D341Med (cell line): ENCODE measurements at regions not wholly inside any gene's neighbourhood (a gene's known extent, or its start where the extent isn't known, plus 50 kb on each side); places are given as distances from the start of the nearest gene placed in this dataset.
A peak's percentile ranks its signal among the peaks of the same experiment; 100 is the strongest.

ENCODE experiments used
- DNase-seq: peaks from one replicate; pipeline ENCODE4 v3.0.0; 2012; ENCODE audit warnings: low spot score

DNA sequence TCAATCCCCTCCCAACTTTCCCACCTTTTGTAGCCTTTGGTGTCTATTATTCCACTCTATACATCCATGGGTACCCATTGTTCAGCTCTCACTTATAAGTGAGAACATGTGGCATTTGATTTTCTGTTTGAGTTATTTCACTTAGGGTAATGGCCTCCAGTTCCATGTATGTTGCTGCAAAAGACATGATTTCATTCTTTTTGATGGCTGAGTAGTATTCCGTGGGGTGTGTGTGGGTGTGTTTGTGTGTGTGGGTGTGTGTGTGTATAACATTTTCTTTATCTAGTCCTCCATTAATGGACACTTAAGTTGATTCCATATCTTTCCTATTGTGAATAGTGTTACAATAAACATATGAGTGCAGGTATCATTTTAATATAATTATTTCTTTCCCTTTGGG is 157.5 kb upstream of the FSTL4 start:
- DNase-seq, result no peak

DNA sequence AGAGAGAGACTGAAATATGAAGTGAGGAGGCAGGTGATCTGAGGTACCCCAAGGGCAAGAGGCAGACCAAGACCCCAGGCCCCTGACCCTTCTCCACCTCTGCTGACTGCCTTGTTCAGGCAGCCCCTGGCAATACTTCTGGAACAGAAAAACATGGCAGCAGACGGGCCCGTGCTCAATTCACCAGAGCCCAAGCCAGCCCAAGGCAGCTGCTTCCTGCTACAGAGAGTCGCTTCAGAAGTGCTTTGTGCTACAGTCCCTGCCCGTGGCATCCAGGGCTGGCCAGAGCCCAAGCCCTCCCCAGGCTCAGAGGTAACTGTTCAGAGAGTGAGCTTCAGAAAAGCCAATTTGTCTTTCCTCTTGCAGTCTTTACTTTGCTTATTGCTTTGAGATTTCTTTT is 151.4 kb upstream of the FSTL4 start:
- DNase-seq, result no peak

DNA sequence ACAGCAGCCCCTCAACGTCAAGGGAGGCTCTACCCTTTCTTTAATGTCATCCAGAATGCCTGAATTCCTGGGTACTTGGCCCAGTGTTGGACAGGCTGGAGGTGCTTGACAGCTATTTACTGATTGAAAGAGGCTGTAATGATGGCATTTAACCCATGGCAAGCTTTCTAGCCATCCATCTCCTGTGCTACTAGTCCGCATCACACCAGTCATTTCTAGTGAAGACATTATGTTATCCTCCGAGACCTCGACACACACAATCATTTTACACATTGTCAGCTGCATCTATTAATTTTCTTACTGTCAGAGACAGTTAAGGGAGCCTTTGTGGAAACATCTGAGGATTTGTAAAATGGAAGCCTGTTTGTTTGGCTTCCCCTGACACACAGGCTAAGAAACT is 149.3 kb upstream of the FSTL4 start:
- DNase-seq, result no peak

DNA sequence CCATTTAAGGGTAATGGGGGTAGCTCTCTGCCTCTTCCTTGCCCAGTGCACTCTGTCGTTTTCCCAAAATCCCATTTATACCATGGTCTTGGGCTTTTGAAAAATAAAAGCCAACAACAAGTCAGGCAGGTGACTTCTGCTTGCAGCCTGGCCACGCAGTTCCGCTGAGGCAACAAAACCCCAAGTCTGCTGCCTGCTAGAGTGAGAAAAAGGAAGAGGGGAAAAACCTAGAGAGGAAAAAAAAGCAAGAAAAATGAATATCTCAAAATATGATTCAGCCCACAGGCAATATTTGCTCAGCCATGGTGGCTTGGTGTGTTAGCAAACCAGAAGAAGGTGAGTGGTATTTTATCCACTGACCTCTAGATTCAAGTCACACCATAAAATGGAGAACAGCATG is 148.2 kb upstream of the FSTL4 start:
- DNase-seq, result no peak

DNA sequence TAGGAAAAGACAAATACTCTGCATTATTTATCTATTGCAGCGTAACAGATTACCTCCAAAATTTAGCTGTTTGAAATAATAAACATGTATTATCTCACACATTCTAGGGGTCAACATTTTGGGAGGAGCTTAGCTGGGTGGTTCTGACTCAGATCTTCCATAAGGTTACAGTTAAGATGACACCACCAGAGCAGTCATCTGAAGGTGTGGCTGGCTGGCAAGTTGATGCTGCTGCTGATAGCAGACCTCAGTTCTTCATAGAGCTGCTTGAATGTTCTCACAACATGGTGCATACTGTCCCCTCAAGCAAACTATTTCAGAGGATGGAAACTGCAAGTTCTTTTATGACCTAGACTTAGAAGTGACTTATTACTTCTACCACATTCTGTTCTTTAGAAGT is 146.3 kb upstream of the FSTL4 start:
- no peak for DNase-seq

DNA sequence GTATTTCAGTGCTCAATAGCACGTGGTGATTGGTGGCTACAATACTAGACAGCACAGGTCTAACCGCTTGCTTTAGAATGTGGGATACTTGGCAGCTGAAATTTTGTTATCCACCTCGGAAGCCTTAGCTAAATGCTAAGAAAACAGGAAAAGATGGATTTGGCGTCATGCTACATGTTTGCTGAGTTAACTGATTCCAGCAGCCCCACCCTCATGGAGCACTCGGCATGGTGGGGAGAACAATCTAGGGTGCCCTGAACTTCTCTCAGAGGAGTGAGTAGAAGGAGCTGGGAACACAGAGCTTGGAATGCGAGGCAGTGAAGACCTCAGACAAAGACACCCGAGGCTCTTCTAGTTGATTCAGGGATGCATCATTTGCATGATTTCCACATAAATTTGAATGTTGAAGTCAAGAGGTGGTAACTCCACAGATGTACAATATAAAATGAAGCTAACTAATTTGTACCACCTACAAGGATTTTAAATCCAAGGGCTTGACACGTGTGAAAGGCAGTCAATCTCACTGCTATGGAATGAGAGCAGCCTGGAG is 145.1 kb upstream of the FSTL4 start:
- DNase-seq, result no peak

DNA sequence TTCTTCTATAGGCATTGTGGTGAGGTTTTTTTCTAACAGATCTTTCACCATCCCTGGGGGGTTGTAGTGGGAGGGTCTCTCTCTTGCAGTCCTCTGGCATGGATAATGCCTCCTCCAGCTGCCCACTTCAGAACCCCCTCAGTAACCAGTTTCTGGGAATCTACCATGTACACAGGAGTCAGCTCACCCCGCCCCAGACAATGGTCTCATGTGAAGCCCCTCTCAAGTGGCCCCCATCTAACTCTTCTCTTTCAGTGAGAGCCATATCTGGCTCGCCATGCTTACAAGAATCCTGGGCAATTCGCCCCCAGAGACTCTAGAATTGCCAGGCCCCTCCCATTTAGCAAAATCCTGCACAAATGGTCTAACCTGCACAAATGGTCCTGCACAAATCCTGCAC is 144.4 kb upstream of the FSTL4 start:
- no peak for DNase-seq

DNA sequence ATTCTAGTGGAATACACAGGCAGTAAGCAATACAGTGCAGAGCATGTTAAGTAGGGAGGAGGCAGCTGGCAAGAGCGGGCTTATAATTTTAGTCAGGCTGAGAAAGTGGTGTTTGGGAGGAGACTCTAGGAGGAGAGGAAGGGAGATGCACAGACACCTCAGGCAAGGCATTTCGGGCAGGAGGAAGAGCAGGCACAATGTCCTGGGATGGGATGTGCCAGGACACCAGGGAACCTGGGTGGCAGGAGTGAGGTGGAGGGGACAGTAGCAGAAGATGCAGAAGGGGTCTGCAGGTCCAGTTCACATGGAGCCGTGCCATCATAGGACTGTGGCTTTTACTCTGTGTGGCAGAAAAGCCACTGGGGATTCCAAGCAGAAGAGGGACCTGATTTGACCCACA is 143.7 kb upstream of the FSTL4 start:
- DNase-seq, result no peak

DNA sequence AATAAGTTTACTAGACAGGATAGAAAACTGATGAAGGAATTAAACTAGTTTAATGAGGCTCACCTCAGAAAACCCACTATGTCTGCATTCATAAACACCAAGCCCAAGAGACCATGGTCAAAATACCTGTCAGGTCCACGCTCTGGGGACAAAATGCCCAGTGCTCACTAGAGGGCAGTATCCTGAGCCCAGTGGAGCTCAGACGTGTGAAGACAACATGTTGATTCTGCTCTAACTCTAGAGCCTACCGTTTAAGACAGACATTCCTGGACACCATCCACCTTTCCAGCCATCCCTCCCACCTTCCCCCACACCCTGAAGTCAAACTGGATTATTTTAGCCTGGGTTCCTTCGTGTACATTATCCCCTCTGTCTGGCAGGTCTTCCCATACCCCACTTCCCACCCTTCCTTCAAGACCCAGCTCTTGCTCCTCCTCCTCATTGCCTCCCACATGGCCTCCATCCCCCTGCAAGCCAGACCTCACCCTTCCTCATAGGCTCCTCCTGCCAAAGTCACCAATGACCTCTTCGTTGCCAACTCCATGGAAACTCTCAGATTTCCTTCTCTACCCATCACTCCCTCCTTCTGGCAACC is 142.3 kb upstream of the FSTL4 start:
- peak; percentile 43 for DNase-seq

DNA sequence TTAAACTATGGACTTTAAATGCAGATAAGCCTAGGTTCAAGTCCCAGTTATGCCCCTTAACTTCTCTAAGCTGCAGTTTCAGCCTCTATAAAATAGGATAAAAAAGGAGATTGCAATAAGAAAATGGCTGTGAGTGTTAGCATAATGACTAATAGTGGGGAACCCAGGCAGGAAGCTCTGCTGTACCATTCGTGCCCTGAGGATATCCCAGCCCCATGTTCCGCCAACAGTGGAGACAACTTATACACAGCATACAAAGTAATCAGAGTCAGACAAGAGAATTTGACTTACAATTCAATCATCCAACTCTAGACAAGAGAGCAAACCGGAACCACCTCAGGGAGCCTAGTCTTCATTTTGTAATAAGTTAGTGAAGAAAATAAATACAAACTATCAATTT is 141.5 kb upstream of the FSTL4 start:
- no peak for DNase-seq

DNA sequence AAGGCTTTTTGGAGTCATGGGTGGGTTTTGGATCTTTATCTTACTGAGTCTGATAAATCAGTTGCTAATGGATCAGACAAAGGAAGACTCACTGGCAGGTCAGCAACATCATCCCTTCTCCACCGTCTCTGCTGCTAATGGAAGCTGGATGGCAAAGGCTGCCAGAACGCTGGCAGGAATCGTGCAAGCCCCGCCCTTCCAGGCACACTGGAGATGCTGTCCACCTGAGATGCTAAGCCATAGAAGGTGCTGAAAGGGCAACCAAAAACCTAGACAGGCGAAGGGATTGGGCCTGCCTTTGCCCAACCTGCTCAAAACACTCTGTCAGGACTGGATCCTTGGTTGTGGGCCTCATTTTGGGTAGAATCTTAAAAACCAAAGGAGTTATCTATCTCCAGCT is 139.5 kb upstream of the FSTL4 start:
- DNase-seq, result no peak

DNA sequence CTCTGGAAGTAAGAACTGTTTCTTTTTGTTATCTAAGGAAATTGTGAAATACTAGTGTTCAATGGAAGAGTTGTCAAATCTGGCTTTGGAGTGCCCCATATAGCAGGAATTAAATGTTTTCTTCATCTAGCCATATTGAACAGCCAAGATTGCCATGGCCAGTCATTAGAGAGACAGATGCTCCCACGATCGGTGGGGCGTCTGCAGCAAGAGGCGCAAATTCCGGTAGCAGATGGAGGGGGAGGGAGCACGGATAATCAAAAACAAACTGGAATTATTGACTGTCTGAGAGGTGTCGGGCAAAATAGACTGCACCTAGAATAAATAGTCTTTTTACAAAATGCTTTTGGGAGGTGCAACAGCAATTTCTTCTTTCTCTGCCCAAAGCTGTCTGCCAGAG is 139.1 kb upstream of the FSTL4 start:
- no peak for DNase-seq

DNA sequence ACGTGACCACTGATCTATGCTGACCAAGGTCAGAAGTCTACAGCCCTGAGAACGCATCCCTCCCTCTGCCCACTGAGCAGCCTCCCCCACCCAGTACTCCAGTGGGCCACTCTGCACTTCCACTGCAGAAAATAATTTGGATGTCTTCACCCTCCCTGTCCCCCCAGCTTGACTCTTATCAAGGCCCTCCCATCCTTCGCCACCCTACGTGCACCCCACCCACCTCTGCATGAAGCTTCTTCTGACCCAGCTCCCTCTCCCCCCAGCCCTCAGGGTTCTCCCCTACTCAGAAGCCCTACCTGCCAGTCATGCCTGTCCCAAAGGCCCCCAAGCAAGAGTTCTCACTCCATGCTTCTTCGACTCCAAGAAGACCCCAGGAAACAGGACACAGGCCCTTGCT is 138.5 kb upstream of the FSTL4 start:
- no peak for DNase-seq

DNA sequence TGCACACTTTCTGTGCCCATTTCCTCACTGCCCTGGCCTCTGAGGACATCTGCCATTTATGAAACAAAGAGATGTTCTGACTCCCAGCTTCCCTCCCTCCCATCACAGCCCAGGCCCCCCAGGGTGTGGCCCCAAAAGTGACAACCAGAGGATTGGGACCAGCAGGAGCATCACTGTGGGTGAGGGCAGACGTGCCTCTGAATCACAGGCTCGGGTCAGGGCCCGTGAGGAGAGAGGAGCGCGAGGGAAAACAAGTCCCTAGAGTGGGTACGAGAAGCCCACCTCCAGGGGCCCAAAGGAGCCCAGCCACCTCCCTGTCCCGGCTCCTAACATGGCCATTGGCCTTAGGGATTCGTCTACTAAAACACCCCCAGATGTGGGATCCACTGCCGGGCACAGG is 138.0 kb upstream of the FSTL4 start:
- DNase-seq, result no peak

DNA sequence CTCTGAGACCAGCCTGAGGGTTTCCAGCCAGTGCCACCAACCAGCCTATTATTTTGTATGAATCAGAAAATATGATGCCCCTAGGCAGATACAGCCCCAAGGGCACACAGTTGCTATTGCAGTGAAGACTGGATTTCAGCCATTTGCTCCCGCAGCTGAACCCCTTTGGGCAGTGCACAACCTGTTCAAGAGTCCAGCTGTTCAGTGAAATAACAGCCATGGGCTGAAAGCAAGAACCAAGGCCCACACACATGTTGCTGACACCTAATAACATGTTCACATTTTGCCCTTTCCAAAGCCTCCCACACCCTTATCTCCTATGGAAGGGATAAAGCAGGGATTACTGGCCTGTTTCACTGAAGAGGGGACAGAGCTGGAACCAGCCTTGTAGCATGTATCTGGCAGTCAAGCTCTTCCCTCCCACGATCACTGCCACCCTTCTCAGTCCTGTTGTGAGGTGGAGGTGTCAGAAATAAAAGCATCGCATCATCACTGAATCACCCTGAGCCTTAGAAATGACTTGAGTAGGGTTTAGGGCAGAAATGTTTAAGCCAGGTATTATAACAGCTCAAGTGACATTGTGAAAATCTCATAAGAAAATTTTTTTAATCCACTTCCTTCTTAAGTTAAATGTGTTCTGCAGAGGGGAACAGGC is 137.1 kb upstream of the FSTL4 start:
- DNase-seq, result no peak

DNA sequence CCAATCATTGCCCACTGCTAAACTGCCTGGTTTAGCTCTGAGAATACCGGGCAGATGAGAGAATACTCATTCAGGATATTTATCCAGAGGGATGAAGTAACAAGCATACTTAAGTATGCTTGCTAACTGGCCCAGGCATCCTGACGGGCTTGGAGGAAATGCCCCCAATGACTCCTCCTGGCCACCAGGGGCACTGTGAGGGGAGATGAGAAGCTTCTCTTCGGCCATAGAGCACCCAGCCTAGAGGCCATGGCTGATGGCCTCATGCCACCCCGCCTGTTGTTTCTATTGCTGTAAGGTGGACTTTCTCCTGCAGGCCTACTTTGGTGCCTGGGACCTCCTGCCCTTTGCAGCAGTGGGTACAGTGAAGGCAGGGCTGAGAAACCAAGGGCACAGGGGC is 134.5 kb upstream of the FSTL4 start:
- peak; percentile 40 for DNase-seq

DNA sequence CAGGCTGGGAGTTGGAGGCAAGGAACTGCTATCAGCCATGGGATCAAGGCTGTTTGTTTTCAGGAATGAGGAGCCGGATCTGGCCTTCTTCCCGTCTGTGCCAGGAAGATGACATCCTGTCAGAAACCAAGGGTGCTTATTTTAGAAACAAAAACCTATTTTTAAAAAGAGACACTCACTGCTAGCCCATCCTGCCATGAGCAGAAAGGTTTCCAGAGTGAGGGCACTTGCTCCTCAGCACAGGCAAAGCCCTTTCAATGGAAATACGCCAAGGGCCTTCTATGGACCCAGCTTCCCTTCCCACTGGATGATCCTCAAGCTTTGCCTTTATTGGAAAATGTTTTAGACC is 132.6 kb upstream of the FSTL4 start:
- no peak for DNase-seq

DNA sequence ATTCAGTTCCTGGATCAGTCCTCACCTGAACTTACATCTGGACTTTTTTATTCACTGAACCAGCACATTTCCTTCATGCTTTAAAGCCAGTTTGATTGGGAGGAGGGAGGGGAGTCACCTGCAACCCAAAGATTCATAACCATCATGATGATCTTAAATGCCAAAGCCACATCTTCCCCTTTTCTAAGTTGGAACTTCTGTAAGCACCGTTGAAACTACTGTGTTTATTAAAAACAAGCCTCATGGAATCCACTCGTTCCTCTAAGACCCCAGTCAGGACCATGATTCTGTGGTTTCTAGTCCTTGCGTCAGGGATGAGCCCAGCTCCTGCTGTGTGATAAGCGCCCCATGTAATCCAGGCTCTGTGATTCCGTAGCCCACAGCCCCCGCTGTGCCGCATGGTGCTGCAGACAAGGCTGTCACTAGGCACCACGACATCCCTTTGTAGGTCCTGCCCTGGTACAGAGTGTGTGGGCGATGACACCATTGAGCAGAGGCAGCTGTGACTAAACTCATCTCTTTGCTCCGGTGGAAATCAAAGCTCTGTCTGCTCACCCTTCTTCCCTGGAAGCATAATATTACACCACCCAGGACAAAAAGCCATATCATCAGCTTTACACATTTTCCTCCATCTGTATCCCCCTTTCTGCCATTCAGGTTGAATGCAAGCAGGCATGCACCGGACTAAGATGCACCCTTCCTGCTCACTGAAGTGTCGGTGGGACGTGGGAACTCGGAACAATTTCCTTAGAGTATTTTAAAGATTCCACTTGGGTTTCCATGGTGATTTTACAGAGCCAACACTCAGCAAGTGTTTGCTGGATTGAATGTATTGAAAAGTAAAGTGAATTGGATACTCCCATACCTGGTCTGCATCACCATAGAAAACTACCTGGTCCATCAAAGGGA is 132.0 kb upstream of the FSTL4 start:
- DNase-seq, result no peak

DNA sequence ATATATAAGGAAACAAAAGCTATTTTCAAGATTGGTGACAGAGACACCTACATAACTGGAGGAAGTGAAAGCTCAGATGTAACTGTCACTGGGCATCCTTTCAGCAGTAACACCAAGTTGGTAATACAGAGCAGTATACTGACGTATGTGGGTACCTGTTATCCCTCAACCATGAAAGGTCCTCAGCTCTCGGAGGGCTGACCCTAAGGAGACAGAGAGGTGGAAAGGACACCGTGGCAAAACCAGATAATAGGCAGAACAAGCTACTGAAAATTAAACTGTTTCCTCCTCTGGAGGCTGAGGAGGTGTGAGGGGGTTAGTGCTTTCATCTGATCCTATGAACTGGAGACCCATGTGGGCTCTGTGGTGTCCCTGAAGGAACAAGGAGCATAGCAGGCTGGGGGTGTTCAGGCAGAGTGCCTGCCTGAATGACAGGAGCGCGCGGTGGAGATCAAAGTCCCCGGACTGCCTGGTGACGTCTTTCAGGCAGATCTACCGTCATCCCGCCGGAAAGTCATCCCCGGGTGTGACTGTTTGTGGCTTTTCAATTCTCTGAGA is 130.2 kb upstream of the FSTL4 start:
- no peak for DNase-seq

DNA sequence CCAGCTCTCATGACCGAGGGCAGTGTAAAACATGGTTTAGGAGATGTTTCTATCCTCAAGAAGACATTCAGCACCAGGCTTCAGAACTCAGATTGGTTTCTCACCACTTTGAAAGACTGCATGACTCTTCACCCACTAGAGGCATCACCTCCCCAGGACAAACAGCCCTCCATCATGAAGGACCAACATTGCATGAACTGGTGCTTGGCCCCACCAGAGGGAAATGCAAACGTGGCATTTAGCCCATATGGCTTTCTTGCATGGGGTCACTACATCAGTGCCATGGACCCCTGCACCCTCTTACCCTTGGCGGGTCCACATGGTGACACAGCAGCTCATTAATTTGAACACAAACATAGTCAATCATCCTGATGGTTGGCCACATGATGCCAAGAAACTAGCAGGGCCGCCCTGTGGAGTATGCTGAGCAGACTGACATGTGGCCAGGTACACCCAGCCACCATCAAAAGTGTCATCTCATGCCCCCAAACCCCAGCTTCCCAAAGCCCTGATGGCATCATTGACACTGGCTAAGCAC is 129.5 kb upstream of the FSTL4 start:
- no peak for DNase-seq

DNA sequence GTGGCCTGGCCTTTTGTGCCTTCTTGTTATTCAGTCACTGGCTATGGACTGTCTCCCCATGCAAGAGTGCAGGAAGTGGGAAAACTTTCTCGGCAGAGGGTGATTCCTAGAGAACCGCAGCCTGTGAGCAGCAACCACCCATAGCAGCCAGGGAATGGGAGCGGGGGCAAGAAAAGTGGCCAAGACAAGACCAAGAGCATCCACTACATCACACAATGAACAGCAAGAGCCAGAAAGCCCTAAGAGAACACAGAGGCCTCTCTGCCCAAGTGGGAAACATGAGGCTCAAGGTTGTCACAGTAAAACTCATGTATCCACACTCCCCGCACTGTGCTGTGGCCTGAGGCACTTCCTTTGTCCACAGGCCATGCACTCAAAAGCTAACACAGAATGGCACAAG is 129.1 kb upstream of the FSTL4 start:
- DNase-seq, result no peak

DNA sequence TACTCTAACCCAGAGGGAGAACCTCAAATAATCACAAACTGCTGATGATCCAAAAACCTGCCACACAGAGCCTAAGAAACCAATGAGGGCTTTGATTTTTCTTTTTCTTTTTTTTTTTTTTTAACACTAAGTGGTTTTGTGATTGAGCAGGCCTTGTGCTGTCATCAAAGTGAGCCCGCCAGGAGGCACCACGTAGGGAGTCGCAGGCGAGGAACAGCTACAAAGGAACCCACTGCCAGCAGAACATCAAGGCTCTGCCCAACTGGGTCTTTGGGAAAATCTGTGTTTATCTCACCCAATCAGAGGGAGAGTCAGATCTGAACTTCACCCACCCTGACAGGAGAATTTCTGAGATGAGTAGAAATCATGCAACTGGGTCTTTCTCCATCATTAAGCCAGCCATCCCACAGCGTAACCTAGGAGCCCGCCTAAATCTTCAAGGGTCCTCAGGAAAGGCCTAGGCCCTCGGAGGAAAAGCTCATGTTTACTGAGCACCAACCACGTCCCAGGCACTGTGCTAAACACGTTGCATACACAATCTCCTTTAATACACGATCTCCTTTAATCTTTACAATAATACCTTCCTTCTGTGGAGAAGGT is 126.9 kb upstream of the FSTL4 start:
- DNase-seq, result no peak
